Right lobe of liver (tissue), 6 donors: ENCODE measurements at regions not wholly inside any gene's neighbourhood (a gene's known extent, or its start where the extent isn't known, plus 50 kb on each side); places are given as distances from the start of the nearest gene placed in this dataset.

Source experiments
- ATAC-seq, 4 donors: fragments of 200-7000 bp; cut with Tn5 transposase; one replicate each; pipeline ENCODE4 v1.9.1; 2020; ENCODE audit warnings: mild to moderate bottlenecking in 4 of 4, moderate library complexity in 4 of 4
- DNase-seq, 3 donors: peaks; one replicate each; pipeline ENCODE4 v3.0.0-alpha.2; 2020
- H3K27ac ChIP-seq, 3 donors: fragments of 200-600 bp; one replicate each; pipeline ENCODE4 v1.8.0; 2022
- H3K27me3 ChIP-seq, 2 donors: fragments of 200-600 bp; one replicate each; pipeline ENCODE4 v1.8.0; 2022
- H3K36me3 ChIP-seq, 4 donors: fragments of 200-600 bp; sonication (generic) in 1 of 4; one replicate each; pipeline versions ENCODE4 v1.5.1 to v1.8.0; 2017 to 2022; ENCODE audit warnings: control low read depth in 1 of 4
- H3K4me1 ChIP-seq, 4 donors: fragments of 200-600 bp; sonication (generic) in 1 of 4; one replicate each; pipeline versions ENCODE4 v1.5.1 to v1.8.0; 2017 to 2022; ENCODE audit warnings: control low read depth in 1 of 4
- H3K4me3 ChIP-seq, 3 donors: fragments of 200-600 bp; one replicate each; pipeline ENCODE4 v1.8.0; 2022
- H3K9me3 ChIP-seq, 4 donors: fragments of 200-600 bp; sonication (generic) in 1 of 4; one replicate each; pipeline versions ENCODE4 v1.5.1 to v1.8.0; 2017 to 2022; ENCODE audit warnings: control low read depth in 1 of 4
- POLR2A ChIP-seq: fragments of 450-650 bp; IDR thresholded peaks from one replicate; pipeline ENCODE4 v1.6.1; 2017; ENCODE audit warnings: antibody characterized with exemption, mild to moderate bottlenecking
- WGBS: methylation state at CpG from one replicate; pipeline ENCODE4 v1.1.6; 2018; ENCODE audit warnings: low coverage, low lambda C conversion rate; ENCODE audit not compliant: insufficient coverage; ENCODE audit errors: missing lambda C conversion rate; 5-methylcytosine and 5-hydroxymethylcytosine counted together
- intact Hi-C, 2 donors: fragments of 100-400 bp; cut with DNase I; formaldehyde crosslinking; loops; one replicate each; pipeline versions ENCODE4 v1.11.2 to v1.14.1; 2022
- TF ChIP-seq, protein P1 (sequence below), 4 donors: fragments of 200-600 bp in 3 of 4; fragments of 450-650 bp in 1 of 4; IDR thresholded peaks; one replicate each; pipeline versions ENCODE4 v1.5.1 to v1.8.0; 2016 to 2022; ENCODE audit warnings: antibody characterized with exemption in 4 of 4, mild to moderate bottlenecking in 2 of 4
- donor health status: DM: no; HTN: yes; CAD: no.
- donor health status: DM: no; HTN: no; CAD: no.
- donor health status: DM: no; HTN: no; CAD: no.
- donor health status: DM: no; HTN: yes; CAD: no.
- donor health status: DM: no; HTN: yes; CAD: no.

DNA sequence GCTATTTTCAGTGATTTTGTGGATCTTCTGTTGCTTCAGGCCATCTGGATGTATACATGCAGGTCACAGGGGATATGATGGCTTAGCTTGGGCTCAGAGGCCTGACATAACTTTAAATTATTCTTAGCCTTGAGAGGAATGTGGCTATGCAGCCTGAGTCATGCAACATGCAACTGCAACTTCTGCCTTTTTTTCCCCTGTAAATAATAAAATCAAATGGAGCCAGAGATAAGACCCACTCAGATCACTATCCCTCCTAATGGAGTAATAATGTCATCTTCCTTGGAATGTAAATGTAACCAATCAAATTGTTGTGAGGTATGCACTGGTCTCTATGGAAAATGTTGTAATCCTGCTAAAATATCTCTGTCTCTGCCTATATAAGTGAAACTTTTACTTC is 54.9 kb downstream of the MAGEB17 start:
- Histone ChIP-seq H3K4me3 (no peak overlapping the region), H3K27ac (no peak overlapping the region), H3K4me1 (no peaks in the 10 kb centered on the region), H3K36me3 (no peaks in the 10 kb centered on the region), H3K9me3 (no peaks in the 10 kb centered on the region), H3K27me3 (no peaks in the 10 kb centered on the region)
- intact Hi-C loops, result no loop called here
- no peak for DNase-seq
- TF ChIP-seq POLR2A, result no peak
- TF ChIP-seq, protein P1, sequence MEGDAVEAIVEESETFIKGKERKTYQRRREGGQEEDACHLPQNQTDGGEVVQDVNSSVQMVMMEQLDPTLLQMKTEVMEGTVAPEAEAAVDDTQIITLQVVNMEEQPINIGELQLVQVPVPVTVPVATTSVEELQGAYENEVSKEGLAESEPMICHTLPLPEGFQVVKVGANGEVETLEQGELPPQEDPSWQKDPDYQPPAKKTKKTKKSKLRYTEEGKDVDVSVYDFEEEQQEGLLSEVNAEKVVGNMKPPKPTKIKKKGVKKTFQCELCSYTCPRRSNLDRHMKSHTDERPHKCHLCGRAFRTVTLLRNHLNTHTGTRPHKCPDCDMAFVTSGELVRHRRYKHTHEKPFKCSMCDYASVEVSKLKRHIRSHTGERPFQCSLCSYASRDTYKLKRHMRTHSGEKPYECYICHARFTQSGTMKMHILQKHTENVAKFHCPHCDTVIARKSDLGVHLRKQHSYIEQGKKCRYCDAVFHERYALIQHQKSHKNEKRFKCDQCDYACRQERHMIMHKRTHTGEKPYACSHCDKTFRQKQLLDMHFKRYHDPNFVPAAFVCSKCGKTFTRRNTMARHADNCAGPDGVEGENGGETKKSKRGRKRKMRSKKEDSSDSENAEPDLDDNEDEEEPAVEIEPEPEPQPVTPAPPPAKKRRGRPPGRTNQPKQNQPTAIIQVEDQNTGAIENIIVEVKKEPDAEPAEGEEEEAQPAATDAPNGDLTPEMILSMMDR (IDR thresholded peaks at IDR 0.05), result no peak
- no peak for ATAC-seq

DNA sequence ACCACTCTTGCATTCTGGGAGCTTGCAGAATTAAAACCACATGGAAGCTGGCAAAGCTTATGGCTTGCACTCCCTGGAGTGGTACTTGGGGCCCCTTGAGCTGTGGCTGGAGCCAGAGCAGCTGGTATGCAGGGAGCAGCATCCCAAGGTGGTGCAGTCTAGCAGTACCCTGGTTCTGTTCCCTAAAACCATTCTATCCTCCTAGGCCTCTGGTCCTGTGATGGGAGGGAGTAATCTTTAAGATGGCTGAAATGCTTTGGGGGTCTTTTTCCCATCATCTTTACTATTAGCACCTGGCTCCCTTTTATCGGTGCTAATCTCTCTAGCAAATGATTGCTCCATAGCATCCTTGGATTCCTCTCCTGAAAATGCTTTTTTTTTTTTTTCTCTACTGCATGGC is 56.1 kb downstream of the MAGEB17 start:
- Histone ChIP-seq H3K4me3 (no peak overlapping the region), H3K9me3 (no peaks in the 10 kb centered on the region), H3K27ac (no peak overlapping the region), H3K4me1 (no peaks in the 10 kb centered on the region), H3K36me3 (no peaks in the 10 kb centered on the region), H3K27me3 (no peaks in the 10 kb centered on the region)
- WGBS, result no CpG with 5 or more reads among the region's 1 CpG
- intact Hi-C loops, result no loop called here
- ATAC-seq (no peak), DNase-seq (no peak)
- TF ChIP-seq POLR2A, result no peak
- TF ChIP-seq, protein P1 (IDR thresholded peaks at IDR 0.05), result no peak

DNA sequence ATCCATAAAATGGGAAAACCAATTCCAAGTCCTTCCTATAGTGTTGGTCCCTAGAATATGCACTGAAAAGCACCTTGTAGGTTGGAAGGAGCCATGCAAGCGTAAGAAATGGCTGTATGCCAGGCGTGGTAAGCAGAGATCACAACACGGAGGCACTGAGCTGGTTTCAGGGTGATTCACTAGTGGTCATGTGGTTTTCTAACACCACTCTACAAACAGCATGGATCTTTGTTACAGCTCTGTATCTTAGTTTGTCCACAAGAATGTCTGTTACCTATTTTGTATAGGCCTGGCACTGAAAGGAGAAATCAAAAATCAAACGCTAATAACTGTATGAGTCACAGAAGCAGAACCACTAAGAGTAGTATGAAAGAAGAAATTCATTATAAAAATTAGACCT is 71.9 kb downstream of the MAGEB17 start:
- H3K27ac ChIP-seq, result no peak overlapping the region
- no peak overlapping the region for H3K4me3 ChIP-seq
- H3K36me3 ChIP-seq, result no peaks in the 10 kb centered on the region
- H3K27me3 ChIP-seq, result no peaks in the 10 kb centered on the region
- WGBS, result 68% methylated on average over 4 of the region's 4 CpGs
- H3K4me1 ChIP-seq, result no peaks in the 10 kb centered on the region
- H3K9me3 ChIP-seq, result no peaks in the 10 kb centered on the region
- intact Hi-C loops, result no loop called here
- DNase-seq (no peak), ATAC-seq (no peak)
- TF ChIP-seq, protein P1 (IDR thresholded peaks at IDR 0.05), result no peak
- TF ChIP-seq POLR2A, result no peak

DNA sequence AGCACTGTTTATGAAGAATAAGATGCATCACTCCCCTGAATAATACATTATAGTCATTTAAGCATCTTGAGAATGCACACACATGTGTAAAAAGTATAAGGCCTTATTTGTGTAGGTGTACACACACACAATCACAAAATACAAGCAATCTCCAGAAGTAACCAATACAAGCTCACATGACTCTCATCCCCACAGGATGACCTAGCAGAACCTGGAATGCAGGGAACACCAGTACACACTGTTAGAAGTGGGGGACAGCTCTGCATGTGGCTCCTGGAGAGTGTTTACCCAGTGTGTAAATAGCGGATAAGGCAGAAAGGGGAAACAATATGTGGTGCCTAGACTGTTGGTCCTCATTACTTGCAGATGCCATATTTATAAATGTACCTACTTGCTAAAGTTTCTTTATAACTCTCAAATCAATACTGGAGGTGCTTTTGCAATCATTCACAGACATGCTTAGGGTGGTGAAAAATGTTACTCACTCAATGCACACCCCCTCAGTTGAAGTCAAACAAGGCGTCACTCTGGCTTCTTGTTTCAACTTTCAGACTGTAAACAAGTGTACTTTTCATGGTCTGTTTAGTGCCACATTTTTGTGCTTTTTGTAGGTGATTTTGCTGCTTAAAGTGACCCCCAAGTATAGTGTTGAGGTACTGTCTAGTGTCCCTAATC is 73.1 kb downstream of the MAGEB17 start:
- ATAC-seq (no peak), DNase-seq (no peak)
- Histone ChIP-seq H3K4me1 (no peaks in the 10 kb centered on the region), H3K27me3 (no peaks in the 10 kb centered on the region), H3K4me3 (no peak overlapping the region), H3K27ac (no peak overlapping the region), H3K9me3 (no peaks in the 10 kb centered on the region), H3K36me3 (no peaks in the 10 kb centered on the region)
- no peak for TF ChIP-seq POLR2A
- TF ChIP-seq, protein P1 (IDR thresholded peaks at IDR 0.05), result no peak
- WGBS, result 41% methylated on average over 2 of the region's 2 CpGs
- intact Hi-C loops, result no loop called here

DNA sequence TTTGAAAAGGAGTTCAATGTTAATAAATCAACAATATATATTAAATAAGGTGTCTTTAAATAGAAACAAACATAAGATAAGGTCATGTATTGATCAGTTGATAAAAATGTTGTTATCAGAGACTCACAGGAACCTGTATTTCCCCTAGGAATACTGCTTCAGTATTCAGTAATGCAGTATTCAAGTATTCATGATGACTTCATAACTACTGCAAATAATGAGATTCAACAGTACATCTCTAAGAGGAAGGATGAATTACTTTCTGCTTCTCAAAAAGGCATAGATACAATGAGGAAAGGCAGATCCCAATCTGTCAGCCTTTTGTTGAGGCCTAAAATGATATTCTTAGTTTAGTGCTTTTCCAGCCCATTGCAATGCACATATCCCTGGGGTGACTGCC is 73.7 kb downstream of the MAGEB17 start:
- H3K4me1 ChIP-seq, result no peaks in the 10 kb centered on the region
- H3K4me3 ChIP-seq, result no peak overlapping the region
- H3K36me3 ChIP-seq, result no peaks in the 10 kb centered on the region
- ATAC-seq (no peak), DNase-seq (no peak)
- TF ChIP-seq, protein P1 (IDR thresholded peaks at IDR 0.05), result no peak
- no peak for TF ChIP-seq POLR2A
- H3K27ac ChIP-seq, result no peak overlapping the region
- no peaks in the 10 kb centered on the region for H3K9me3 ChIP-seq
- H3K27me3 ChIP-seq, result no peaks in the 10 kb centered on the region
- intact Hi-C loops, result no loop called here
